Osteoblast (primary cell): ENCODE measurements at regions not wholly inside any gene's neighbourhood (a gene's known extent, or its start where the extent isn't known, plus 50 kb on each side); places are given as distances from the start of the nearest gene placed in this dataset.

ENCODE experiments used
- DNase-seq: peaks from one replicate; pipeline ENCODE4 v3.0.0; 2011; ENCODE audit warnings: low spot score, mixed read lengths; ENCODE audit not compliant: insufficient read length; ENCODE audit errors: missing footprints
- H2AFZ ChIP-seq: 2 replicates; pipeline ENCODE4 v1.6.0; 2011; ENCODE audit warnings: mild to moderate bottlenecking, low read length
- H3K27ac ChIP-seq: 2 replicates; pipeline ENCODE4 v1.5.1; 2011; ENCODE audit warnings: mild to moderate bottlenecking, low read depth, low read length, moderate library complexity
- H3K27me3 ChIP-seq: 2 replicates; pipeline ENCODE4 v1.6.0; 2012; ENCODE audit warnings: mild to moderate bottlenecking, control low read depth, inconsistent platforms, low read length, moderate library complexity; ENCODE audit not compliant: insufficient read depth
- H3K36me3 ChIP-seq: 2 replicates; pipeline ENCODE4 v1.5.1; 2011; ENCODE audit warnings: mild to moderate bottlenecking, low read length, control low read depth, moderate library complexity; ENCODE audit not compliant: insufficient read depth
- H3K4me1 ChIP-seq: 2 replicates; pipeline ENCODE4 v1.5.1; 2011; ENCODE audit warnings: mild to moderate bottlenecking, low read length, control low read depth, moderate library complexity; ENCODE audit not compliant: insufficient read depth
- H3K4me2 ChIP-seq: 2 replicates; pipeline ENCODE4 v1.6.0; 2011; ENCODE audit warnings: mild to moderate bottlenecking, low read length; ENCODE audit not compliant: insufficient read depth
- H3K4me3 ChIP-seq: fragments of 200-600 bp; sonication (generic); 3 replicates; pipeline ENCODE4 v1.5.1; 2012; ENCODE audit warnings: mild to moderate bottlenecking, low read length, inconsistent platforms; ENCODE audit not compliant: insufficient read depth
- H3K79me2 ChIP-seq: 2 replicates; pipeline ENCODE4 v1.6.0; 2012; ENCODE audit warnings: mild to moderate bottlenecking, low read length, control low read depth, inconsistent platforms; ENCODE audit not compliant: insufficient read depth
- H3K9me3 ChIP-seq: 2 replicates; pipeline ENCODE4 v1.5.1; 2011; ENCODE audit warnings: low read depth, low read length, control low read depth
- H4K20me1 ChIP-seq: 2 replicates; pipeline ENCODE4 v1.6.0; 2012; ENCODE audit warnings: mild to moderate bottlenecking, low read length, control low read depth; ENCODE audit not compliant: insufficient read depth
- TF ChIP-seq, protein P1 (sequence below): IDR thresholded peaks from 2 replicates; pipeline ENCODE4 v1.5.1; 2011; ENCODE audit warnings: mild to moderate bottlenecking, low read depth, low read length, moderate library complexity; ENCODE audit errors: extremely low read depth

DNA sequence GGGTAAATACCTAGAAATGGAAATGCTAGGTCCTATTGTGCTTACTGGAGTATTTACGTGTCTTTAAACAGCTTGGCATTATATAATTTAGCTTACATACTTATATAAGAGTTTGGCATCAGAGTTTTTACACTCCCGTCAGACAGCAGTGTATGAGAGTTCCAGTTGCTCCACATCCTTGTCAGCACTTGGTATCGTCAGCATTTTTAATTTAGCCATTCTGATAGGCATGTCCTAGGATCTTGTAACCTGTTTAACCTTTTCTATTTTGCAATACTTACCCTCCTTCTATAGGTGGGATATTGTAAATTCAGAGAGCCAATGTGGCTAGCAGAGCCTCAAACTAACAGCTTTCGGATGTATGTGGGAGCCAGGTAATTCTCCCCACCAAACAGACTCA is 228.3 kb upstream of the EEF2KMT start:
- Histone ChIP-seq H2AFZ (no peak overlapping the region), H3K4me3 (no peak overlapping the region), H4K20me1 (no peaks in the 10 kb centered on the region), H3K9me3 (peaks cover 3% of the 10 kb centered on the region), H3K27ac (no peak overlapping the region), H3K4me1 (no peaks in the 10 kb centered on the region), H3K36me3 (no peaks in the 10 kb centered on the region), H3K79me2 (no peaks in the 10 kb centered on the region), H3K27me3 (no peaks in the 10 kb centered on the region), H3K4me2 (no peak overlapping the region)
- DNase-seq: no peak
- TF ChIP-seq, protein P1, sequence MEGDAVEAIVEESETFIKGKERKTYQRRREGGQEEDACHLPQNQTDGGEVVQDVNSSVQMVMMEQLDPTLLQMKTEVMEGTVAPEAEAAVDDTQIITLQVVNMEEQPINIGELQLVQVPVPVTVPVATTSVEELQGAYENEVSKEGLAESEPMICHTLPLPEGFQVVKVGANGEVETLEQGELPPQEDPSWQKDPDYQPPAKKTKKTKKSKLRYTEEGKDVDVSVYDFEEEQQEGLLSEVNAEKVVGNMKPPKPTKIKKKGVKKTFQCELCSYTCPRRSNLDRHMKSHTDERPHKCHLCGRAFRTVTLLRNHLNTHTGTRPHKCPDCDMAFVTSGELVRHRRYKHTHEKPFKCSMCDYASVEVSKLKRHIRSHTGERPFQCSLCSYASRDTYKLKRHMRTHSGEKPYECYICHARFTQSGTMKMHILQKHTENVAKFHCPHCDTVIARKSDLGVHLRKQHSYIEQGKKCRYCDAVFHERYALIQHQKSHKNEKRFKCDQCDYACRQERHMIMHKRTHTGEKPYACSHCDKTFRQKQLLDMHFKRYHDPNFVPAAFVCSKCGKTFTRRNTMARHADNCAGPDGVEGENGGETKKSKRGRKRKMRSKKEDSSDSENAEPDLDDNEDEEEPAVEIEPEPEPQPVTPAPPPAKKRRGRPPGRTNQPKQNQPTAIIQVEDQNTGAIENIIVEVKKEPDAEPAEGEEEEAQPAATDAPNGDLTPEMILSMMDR: no peak

DNA sequence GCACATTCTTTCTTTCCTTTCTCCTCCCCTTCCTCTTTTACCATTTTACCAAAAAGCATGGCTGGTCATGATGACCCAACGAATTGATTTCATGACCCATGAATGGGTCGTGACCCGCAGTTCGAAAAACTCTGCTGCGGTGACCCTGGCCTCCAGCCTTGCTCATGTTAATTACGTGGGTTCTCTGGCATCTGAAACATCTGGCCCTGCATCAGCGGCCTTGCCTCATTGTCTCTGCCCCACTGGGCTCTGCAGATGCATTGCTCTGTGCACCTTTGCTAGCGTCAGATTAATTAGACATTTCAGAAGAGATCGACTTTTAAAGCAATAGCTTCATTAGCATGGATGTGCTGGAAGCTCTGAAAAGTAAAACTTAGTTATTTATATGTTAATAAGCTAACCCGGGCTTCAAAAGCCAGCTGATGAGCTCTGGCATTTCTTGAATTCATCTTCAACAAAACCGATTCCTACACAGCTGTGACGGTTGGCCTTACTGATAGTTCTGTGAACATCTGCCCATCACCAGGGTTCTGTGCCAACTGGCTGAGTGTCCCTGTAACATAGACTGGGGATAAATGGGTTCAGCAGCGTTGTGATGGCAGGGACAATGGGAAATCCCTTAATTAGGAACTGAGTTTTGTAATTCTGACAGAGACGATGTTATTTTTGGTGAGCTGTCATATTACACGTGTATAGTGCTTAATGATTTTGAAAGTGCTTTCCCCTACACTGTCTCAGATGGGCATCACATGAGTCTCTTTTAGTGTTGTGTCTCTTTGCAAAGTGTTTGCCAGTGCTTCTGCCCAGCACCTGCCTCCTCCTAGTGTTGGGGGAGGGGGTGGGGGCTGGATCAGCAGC is 225.9 kb upstream of the EEF2KMT start:
- Histone ChIP-seq H3K27ac (no peak overlapping the region), H3K9me3 (peaks cover 3% of the 10 kb centered on the region), H3K4me2 (no peak overlapping the region), H3K36me3 (no peaks in the 10 kb centered on the region), H2AFZ (no peak overlapping the region), H3K4me1 (no peaks in the 10 kb centered on the region), H4K20me1 (no peaks in the 10 kb centered on the region), H3K4me3 (no peak overlapping the region), H3K27me3 (no peaks in the 10 kb centered on the region), H3K79me2 (no peaks in the 10 kb centered on the region)
- DNase-seq: no peak
- TF ChIP-seq, protein P1: no peak

DNA sequence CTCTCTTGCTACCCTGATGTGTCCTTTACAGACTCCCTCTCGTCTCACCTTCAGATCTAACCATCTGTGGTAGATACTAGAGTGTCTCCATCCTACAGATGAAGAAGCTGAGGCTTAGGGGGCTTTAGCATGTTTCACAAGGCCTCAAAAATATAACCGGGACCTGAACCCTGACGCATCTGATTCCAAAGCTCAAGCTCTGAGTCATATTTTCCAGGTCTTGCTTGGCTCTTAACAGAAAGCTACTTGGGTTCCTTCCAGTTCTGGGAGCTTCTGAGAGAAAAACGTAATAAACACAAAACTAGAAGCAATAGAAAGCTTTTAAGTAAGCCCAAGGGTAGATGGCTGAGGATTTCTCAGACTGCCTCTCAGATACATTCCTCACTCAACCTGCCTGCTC is 224.3 kb upstream of the EEF2KMT start:
- H3K36me3 ChIP-seq: no peaks in the 10 kb centered on the region
- TF ChIP-seq, protein P1: no peak
- H3K4me2 ChIP-seq: no peak overlapping the region
- no peak overlapping the region for H3K4me3 ChIP-seq
- H2AFZ ChIP-seq: no peak overlapping the region
- H4K20me1 ChIP-seq: no peaks in the 10 kb centered on the region
- no peaks in the 10 kb centered on the region for H3K79me2 ChIP-seq
- no peak overlapping the region for H3K27ac ChIP-seq
- no peaks in the 10 kb centered on the region for H3K4me1 ChIP-seq
- no peak for DNase-seq
- no peaks in the 10 kb centered on the region for H3K27me3 ChIP-seq
- H3K9me3 ChIP-seq: peaks cover 3% of the 10 kb centered on the region

DNA sequence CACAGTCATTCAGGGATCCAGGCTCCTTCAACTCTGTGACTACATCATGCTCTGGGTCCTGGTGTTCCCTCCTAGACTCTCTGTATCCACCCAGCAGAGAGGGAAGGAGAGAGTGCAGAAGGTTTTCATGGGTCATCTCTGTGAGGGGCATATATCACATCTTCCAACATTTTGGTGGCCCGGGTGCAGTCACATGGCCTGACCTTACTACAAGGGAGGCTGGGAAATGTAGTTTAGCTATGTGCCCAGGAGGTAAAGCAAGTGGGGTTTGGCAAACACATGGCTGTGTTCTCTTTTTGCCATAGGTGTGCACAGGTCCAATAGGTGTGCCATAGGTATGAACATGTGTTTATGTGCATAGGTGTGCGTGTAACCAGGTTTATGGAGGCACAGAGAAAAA is 222.2 kb upstream of the EEF2KMT start:
- Histone ChIP-seq H3K4me3 (no peak overlapping the region), H3K27me3 (no peaks in the 10 kb centered on the region), H3K27ac (no peak overlapping the region), H3K79me2 (no peaks in the 10 kb centered on the region), H3K9me3 (peaks cover 3% of the 10 kb centered on the region), H3K36me3 (no peaks in the 10 kb centered on the region), H2AFZ (no peak overlapping the region), H3K4me1 (no peaks in the 10 kb centered on the region), H4K20me1 (no peaks in the 10 kb centered on the region), H3K4me2 (no peak overlapping the region)
- DNase-seq: no peak
- TF ChIP-seq, protein P1: no peak
